ENCODE measurements at regions not wholly inside any gene's neighbourhood (a gene's known extent, or its start where the extent isn't known, plus 50 kb on each side); places are given as distances from the start of the nearest gene placed in this dataset.

DNA sequence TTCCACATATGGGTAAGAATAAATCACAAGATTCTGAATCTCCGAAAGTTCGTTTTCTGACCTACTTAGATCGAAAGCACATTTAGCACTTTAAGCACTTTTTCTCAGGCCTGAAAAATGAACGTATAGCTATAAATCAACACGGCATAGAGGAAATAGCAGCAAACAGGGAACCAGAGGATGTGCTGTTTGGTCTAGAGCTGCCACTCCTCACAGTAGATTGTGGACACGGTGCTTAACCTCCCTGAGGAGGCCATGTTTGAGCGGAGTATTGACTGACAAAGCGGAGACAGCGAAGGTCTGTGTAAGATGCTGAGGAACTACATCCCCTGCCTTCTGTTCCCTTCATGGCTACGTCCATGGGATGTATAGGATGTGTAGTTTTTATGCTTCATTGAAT, 452.8 kb upstream of the NCAM2 start:
- POLR2A ChIA-PET = no interaction called here

More for the DNA sequence above, 452.8 kb upstream of the NCAM2 start:
- Histone ChIP-seq H3K9ac (replicated peaks; ENCODE audit: extremely low read depth, insufficient read depth, low read length) (no peak overlapping the region), H3K27ac (ENCODE audit: insufficient read depth, low read depth, low read length) (no peak overlapping the region), H3K9me1 (replicated peaks; ENCODE audit: control insufficient read depth, extremely low read depth, insufficient read depth, low read length) (no peaks in the 10 kb centered on the region), H2AFZ (ENCODE audit: low read depth, low read length) (no peak overlapping the region), H3K9me3 (replicated peaks; ENCODE audit: control insufficient read depth, insufficient read depth, low read length) (peaks cover 2% of the 10 kb centered on the region), H3K36me3 (ENCODE audit: control insufficient read depth in 2 of 2, extremely low read depth in 1 of 2, insufficient read depth in 2 of 2, low read length in 2 of 2) (no peaks in the 10 kb centered on the region), H3K4me3 (replicated peaks in 1 of 3; ENCODE audit: insufficient read depth in 1 of 3, low read depth in 1 of 3, low read length in 3 of 3) (no peak overlapping the region), H3K79me2 (ENCODE audit: control insufficient read depth, insufficient read depth, low read length) (no peaks in the 10 kb centered on the region), H3K27me3 (ENCODE audit: control insufficient read depth in 2 of 2, insufficient read depth in 2 of 2, low read length in 2 of 2) (no peaks in the 10 kb centered on the region), H3K4me2 (ENCODE audit: insufficient read depth, low read length) (no peak overlapping the region), H3K4me1 (ENCODE audit: control insufficient read depth, extremely low read depth, insufficient read depth, low read length) (no peaks in the 10 kb centered on the region), H4K20me1 (replicated peaks; ENCODE audit: control insufficient read depth, extremely low read depth, insufficient read depth, low read length) (no peaks in the 10 kb centered on the region)
- BruUV-seq (replicated peaks) = no TSS peak
- FAIRE-seq = no peak
- dilution Hi-C loops (cut with MboI; ENCODE audit: extremely low pct_ligation_motif_present, low sequenced_read_pairs) (no loop called here), intact Hi-C loops (cut with micrococcal nuclease) (no loop called here)
- CTCF ChIA-PET = no interaction called here
- DNase-seq (ENCODE audit: low read depth, low spot score) = no peak
- TF ChIP-seq, protein P1, sequence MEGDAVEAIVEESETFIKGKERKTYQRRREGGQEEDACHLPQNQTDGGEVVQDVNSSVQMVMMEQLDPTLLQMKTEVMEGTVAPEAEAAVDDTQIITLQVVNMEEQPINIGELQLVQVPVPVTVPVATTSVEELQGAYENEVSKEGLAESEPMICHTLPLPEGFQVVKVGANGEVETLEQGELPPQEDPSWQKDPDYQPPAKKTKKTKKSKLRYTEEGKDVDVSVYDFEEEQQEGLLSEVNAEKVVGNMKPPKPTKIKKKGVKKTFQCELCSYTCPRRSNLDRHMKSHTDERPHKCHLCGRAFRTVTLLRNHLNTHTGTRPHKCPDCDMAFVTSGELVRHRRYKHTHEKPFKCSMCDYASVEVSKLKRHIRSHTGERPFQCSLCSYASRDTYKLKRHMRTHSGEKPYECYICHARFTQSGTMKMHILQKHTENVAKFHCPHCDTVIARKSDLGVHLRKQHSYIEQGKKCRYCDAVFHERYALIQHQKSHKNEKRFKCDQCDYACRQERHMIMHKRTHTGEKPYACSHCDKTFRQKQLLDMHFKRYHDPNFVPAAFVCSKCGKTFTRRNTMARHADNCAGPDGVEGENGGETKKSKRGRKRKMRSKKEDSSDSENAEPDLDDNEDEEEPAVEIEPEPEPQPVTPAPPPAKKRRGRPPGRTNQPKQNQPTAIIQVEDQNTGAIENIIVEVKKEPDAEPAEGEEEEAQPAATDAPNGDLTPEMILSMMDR (IDR thresholded peaks at IDR 0.05; ENCODE audit: extremely low read depth in 1 of 2, insufficient read depth in 1 of 2, low read depth in 1 of 2, low read length in 2 of 2) = no peak
- TF ChIP-seq POLR2AphosphoS5 (IDR thresholded peaks at IDR 0.05; ENCODE audit: insufficient read depth, low read depth, low read length) (no peak), JUN (IDR thresholded peaks at IDR 0.05; ENCODE audit: borderline replicate concordance, insufficient read depth, insufficient read length, low read depth) (no peak), GATA2 (IDR thresholded peaks at IDR 0.05; ENCODE audit: insufficient read depth, insufficient read length, low read depth, low read length) (no peak), POLR2A (IDR thresholded peaks at IDR 0.05; ENCODE audit: low read depth, low read length) (no peak), MYC (IDR thresholded peaks at IDR 0.05; ENCODE audit: low read depth, low read length) (no peak), FOS (IDR thresholded peaks at IDR 0.05; ENCODE audit: borderline replicate concordance, insufficient read depth, low read length) (no peak), EZH2 (IDR thresholded peaks at IDR 0.05; ENCODE audit: borderline replicate concordance, low read depth, low read length, severe bottlenecking) (no peak)
- TF ChIP-seq, protein P2, sequence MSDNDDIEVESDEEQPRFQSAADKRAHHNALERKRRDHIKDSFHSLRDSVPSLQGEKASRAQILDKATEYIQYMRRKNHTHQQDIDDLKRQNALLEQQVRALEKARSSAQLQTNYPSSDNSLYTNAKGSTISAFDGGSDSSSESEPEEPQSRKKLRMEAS (IDR thresholded peaks at IDR 0.05; ENCODE audit: insufficient read depth, insufficient read length) = no peak

Measured in endothelial cell of umbilical vein (primary cell).